NCI-H748 (cell line): ENCODE measurements at regions not wholly inside any gene's neighbourhood (a gene's known extent, or its start where the extent isn't known, plus 50 kb on each side); places are given as distances from the start of the nearest gene placed in this dataset.

ENCODE experiments used
- DNase-seq: peaks from one replicate; lab custom pipeline; 2025; ENCODE audit not compliant: unreplicated experiment; lab: John Stamatoyannopoulos, UW

DNA sequence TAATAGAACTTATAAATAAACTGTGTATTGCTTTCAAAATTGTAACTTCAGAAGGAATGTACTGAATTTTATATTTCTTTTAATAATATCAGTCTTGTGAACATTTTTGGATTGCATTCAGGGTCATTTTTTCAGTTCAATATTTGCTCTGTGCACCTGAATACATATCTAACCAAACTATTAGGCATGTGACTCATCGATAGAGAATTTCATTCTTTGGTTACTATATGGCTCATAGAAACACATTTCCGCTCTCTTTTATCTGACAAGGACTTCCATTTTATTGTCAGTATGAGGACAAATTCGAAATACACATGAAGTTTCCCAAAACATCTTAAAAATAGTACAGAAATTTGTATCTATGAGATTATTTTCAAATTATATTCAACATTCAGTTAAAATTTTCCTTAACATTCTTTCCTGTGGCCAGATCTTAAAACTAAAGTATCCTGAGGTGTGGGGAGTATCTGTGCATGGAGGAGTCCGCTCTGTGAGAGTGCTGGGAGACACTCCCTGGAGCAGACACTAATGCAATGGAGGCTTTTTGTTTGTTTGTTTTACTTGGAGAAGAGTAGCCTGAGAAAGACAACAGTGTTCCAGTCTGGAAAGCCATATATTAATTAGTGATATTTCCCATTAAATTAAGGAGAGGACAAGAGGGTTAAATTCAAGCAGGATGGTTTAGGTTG is 483.6 kb downstream of the PCDH20 start:
- no peak for DNase-seq

DNA sequence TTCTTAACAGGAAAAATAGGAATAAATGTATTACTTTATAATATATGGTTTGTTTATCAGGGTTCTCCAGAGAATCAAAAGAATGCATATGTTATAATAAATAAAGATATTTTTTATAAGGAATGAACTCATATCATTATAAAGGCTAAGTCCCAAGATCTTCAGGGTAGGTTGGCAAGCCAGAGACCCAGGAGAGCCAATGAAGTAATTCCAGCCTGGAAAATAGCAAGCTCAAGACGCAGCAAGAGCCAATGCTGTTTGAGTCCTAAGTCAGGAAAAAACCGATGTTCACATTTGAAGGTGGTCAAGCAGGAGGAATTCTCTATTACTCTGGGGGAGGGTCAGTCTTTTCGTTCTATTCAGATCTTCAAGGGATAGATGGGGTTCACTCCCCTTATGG is 490.0 kb downstream of the PCDH20 start:
- no peak for DNase-seq

DNA sequence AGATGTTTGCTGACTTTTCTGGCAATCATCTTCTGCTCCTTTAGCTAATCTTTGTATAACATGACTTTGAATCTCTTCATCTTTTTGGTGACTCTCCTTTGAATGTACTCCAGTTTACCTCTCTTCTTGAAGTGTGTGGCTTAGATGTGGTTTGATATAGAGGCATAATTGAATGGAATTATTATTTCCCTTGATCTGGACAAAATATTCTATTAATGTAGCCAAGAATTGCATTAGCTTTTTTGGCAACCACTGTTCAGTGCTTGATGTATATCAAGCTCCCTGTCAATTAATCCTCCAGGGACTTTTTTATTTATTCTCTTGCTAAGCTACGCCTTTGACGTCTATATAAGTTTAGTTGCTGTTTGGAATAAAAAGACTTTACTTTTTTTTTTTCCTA is 490.8 kb downstream of the PCDH20 start:
- no peak for DNase-seq

DNA sequence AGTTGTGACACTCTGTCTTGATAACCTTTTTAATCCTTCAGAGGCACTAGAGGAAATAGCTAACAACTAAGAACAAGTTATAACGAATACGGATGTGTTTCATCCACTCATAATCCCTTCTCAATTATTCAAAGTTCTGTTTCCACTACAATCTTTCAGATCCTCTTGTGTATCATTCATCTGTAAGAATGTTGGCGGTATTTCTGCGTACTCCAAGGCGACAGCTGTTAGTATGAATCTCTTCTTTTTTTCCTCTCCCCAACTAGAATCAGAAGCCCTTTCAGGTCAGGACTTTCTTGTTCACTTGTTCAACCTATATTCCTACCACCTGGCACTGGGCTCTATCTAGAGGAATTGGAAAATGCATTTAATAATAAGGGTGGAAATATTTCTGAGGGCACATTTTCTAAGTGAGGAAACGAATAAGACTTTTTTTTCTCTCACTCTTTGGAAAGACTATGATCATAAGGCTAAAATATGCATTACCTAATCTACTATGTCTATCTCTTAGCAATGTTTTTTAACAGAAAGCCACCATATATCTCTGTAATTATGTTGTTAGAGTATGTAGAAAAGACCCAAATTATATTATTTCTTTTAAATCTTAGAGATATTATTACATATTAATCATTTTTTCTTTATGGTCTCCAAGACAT is 492.9 kb downstream of the PCDH20 start:
- DNase-seq, result no peak

DNA sequence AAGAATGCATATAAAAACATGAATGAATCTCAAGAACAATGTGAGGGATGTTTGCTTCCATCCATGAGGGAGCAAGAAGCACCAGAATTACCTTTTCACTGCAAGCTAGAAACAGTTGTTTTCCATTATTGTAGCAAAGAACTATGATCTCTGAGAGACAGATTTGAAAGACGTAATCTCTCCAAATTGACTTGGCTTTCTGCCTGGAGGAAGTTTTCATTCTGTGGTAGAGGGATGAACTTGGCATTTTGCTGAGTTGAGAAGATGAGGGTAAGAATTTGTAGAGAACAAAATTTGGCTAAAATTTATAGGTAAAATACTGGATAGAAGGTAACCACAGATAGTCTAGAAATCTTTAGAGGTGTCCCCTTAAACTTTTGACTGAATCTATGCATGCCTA is 496.8 kb downstream of the TDRD3 start:
- DNase-seq, result no peak

DNA sequence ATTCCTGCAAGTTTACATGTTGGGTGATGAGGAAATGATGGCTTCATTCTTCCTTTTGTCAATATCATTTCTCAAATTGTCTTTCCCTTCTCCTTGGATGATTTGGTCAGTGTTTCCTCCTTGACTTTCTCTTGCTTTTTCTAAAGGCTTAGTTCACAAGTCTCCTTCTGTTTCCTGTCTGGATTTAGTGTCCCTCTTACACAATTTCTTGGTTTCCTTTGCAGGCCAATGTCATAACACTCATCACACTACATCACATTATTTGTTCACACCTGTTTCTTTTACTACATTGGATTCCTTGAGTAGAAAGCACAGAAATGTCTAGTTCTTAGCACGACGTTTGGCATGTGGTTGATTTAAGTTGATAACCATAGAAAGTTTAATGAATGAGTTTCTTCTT is 490.7 kb downstream of the TDRD3 start:
- no peak for DNase-seq

DNA sequence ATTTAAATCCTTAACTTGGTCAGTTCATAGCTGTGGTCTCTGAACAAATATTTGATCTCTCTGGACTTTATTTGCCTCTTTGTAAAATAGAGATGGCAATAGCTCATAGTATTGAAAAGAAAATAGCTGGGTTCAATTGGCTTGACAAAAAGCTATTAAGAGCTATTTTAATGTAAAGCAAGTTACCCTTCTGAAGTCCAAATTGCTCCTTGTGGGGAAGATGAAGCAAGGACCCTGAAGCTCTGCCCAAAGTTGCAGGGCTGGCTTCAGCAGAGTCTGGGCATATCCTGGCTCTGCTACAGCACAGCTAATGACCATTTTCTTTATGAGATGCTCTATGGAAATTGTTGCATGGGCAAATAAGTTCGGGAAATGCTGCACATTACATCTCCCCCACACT is 484.5 kb downstream of the TDRD3 start:
- peak; percentile 8 for DNase-seq

DNA sequence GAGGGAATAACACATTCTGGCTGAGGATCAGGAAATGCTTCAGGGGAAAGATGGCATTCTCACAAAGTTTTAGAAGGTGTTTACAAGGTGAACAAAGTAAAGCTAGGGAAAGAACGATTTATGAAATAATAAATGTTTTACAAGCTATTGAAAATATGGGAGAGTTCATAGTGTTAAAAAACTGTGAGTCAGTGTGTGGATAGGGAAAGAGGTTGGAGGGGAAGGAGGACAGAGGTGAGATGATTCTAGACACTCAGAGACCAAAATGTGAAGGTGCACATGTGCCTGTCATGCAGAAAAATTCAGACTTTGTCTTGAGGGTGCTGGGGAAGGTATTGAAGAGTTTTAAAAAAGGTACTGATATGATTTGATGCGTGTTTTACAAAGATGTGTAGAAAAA is 476.1 kb downstream of the TDRD3 start:
- no peak for DNase-seq

DNA sequence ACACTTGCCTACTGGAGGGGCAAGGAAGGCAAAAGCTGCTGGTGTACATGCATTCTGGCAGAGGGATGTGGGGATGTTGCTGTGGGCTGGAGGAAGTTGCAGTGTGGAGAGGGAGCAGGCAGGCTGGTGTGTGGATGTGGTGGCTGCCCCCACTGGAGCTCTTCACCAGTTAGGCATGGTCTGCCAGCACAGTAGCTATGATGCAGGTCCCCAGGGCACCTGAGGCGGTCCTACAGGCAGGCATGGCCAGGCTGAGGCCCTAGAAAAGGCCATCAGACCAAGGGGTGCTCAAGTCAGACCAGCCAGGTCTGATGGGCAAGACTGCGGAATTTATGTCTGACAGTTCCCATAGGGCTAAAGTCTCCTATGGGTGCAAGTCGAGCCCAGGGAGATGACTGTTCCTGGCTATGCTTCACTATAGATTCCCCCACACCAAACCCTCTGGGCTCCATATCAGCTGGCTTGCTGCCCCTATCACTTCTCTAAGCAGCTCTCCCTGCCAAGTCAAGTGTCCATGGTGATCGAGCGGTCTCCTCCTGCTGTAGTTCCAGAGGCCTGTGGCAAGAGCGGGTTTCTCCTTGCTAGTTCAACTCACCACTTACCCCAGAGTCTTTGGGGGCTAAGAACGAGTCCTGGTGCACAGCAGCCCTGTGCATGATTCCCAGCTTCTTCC is 473.1 kb downstream of the TDRD3 start:
- no peak for DNase-seq

DNA sequence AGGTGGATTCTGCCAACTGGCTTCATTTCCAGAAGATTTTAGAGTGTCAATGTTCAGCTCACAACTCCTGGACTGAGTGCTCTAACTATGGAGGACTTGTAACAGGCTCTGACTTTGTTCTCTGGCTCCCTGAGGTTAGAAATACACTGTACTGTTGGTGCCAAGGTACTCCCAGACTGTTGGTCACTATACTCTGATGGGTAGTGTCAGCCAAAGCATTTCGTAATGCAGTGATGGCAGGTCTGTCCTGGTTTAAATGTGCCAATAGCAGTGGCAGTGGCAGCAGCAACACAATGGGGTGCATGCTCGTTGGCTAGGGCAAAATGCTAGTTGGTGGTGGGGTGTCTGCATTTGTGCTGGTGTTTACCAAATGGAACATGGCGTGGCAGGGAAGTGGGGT is 472.2 kb downstream of the TDRD3 start:
- DNase-seq, result no peak

DNA sequence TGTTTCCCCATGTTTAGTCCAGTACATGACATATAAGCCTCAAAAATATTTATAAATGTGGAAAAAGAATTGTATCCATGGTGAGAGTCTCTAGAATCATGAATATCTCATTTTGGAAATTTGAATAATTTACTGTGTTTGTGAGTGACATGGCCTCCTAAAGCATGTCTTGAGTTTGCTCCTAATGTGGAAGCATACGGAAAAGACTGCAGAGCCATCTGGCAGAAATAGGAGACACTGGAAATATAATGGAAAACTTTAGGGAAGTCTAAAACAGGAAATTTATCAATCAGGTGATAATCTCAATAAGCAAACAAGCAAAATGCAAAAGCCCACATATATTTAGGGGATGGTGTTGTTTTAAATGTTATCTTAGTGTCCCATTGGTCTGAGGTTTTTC is 465.0 kb downstream of the TDRD3 start:
- DNase-seq, result no peak

DNA sequence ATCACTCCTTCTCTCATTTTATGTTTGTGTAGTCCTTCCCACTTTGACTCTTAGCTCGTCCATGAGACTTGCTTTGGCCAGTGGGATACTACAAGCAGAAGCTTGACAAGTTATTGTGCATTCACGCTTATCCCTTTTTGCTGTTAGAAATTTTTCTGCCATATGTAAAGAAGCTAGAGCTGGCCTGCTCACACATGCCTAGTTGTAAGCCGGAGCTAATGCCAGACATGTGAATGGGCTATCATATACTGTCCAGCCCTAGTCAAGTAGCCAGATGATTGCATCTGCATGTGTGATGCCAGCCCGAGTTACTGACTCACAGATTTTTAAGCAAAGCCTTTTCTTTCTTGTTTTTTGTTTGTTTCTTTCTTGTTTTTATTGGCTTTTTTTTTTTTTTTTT is 460.7 kb downstream of the TDRD3 start:
- no peak for DNase-seq

DNA sequence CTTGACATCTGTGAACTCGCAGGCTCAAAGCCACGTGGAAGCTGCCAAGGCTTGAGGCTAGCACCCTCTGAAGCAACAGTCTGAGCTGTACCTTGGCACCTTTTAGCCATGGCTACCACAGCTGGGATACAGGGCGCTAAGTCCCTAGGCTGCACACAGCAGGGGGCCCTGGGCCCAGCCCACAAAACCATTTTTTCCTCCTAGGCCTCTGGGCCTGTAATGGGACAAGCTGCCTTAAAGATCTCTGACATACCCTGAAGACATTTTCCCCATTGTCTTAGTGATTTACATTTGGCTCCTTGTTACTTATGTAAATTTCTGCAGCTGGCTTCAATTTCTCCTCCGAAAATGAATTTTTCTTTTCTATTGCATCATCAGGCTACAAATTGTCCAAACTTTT is 455.9 kb downstream of the TDRD3 start:
- DNase-seq, result no peak

DNA sequence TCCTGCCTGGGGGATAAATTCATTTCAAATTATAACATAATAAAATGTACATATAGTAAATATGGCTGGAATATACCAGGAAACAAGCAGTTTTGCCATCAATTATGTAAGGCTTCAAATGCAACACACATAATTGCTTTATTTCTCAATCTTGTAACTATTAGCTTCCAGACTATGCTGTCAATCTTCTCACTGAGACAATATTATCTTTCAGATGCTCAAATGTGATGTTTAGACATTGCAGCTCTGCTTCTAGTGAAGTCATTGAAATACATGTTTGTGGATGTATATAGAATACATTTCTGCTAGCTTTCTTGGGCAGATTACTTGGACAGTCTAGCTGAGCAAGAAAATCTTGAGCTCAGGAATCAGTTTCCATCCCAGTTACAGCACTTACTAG is 454.4 kb downstream of the TDRD3 start:
- no peak for DNase-seq

DNA sequence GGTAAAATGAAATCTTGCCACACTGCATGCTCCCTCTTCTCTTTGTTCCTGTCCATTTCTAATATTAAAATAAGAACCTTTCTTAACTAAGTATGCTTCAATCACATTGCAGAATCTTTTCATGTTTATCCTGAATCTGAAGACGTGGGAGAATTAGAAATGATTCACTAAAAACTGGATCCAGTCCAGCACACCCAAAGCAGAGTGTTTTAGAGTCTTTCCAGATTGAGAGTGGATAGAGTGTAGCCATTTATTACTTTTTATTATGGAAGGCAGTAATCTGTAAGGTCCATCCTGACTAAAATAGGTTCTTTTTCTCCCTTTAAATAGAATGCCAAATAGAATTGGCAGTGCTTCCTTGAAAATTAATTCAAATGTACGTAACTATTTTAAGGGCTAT is 453.5 kb downstream of the TDRD3 start:
- DNase-seq, result no peak

DNA sequence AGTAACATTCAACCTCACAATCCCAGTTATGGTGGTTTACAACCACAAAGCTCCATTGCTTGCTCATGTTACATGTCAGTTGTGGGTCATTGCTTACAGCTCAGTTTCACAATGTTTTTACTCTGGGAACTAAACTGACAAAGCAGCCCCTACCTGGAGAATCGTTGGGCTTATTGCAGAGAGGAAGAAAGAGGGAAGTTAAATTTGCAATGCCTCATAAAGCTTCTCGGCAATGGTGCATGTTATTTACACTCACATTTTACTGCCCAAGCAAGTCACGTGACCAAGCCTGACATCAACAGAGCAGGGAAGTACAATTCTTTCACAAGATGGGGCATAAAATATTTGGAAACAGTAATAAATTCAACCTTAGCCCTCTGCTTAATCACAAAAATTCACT is 441.6 kb downstream of the TDRD3 start:
- DNase-seq, result no peak

DNA sequence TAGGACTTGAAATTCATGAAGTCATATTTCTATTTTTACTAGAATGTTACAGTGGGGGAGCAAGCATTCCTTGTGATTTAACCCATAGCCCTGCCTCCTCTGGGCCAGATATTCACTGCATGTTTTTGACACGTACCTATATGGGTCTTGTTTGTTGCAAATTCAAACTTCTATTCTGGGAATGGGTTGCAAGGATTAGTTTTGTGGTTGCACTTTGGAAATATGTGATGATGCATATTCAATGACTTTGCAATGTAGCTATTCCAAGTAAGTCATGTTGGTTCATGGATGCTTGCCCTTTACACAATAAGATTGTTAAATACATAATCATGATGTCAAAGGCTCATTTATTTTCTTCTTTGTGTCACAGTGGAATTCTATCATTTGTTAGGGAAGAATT is 440.8 kb downstream of the TDRD3 start:
- no peak for DNase-seq

DNA sequence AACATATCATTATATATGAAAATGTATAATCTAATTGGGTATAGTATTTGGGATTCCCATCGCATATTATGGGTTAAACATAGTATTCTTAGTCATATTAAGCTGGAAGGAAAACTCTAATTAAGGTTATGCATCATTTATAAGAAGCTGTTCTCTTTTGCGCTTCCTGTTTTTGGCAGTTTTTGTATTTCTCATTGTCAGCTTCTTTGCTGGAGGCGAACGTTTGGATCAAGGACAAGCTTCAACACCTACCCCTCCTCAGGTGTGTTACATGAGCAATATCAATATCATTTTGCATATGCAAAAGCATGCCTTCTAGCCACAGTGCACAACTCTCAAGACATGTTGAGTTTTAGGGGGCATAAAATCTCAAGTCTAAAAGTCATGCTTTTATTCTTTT is 439.8 kb downstream of the TDRD3 start:
- no peak for DNase-seq

DNA sequence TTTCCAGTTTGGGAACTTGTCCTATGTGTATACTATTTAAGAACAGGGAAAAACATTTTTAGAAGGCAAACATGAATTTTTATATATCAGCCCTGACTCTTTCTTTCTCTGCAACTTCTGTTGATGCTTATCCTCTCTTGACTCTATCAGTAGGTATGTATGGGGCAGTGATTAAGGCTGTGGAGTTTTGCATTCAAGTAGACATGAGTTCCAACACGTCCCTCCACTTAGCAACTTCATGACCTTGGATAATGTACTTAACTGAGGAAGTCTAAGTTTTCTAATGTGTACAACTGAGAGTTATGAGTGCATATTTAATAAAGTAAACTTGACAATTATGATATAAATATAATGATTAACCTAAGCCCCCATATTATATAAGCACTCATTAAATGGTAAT is 414.6 kb downstream of the TDRD3 start:
- no peak for DNase-seq

DNA sequence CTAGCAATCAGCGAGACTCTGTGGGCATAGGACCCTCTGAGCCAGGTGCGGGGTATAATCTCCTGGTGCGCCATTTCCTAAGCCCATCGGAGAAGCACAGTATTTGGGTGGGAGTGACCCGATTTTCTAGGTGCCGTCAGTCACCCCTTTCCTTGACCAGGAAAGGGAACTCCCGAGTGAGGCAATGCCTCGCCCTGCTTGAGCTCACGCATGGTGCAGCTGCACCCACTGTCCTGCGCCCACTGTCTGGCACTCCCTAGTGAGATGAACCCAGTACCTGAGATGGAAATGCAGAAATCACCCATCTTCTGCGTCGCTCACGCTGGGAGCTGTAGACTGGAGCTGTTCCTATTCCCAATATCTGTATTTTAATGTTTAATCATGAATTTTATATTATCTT is 408.6 kb downstream of the TDRD3 start:
- peak; percentile 29 for DNase-seq

DNA sequence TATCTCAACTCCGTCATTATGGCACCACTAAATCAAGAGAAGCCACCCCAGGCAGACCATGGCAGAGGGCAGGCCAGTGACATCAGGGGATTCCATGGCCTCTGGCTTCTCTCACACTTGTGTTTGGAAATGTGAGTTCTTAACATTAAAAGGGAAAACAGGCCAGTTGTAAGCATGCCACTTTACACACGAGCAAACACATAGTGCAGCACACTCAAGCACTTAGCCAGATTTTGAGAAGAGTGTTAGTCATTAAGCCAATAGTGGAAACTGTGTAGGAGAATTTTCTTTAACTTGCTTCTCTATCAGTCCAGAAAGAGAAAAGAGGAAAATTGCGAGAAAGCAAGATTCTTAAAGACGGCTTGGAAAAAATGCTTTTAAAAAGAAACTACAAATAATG is 401.5 kb downstream of the TDRD3 start:
- DNase-seq, result no peak

DNA sequence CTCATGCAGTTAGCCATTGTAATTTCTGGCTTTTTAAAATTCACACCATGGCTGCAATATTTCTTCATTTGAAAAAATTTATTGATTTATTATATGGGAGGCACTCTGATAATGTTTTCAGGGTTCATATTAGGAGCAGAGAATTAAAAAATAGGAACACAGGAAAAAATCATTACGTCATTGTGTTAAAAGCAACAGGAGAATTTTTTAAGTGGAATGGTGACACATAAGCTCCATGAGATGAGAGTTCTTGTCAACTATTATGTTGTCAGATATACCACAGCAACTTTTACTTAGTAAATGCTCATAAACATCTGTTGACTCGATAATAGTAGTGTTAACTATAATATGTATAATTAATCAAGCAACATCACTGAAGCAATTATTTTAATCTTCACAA is 400.1 kb downstream of the TDRD3 start:
- DNase-seq, result no peak

DNA sequence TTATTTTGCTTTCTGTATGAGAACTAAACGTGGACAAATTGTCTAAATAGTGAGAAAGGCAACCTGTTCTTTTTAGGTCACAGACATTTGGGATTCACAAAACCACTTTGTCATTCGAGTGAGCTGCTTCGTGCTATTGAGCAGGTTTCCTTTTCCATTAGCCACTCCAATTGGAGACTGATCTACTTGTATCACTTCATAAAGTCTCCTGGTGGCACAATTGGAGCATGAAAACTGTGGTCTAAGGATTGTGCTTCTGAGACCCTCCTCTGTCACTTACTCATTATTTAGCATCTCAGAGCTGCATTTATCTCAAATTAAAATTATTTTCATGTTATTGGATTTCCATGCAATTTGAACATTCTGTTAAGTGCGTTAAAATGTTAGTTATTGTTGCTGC is 397.7 kb downstream of the TDRD3 start:
- peak; percentile 19 for DNase-seq
